C4-2B (cell line): ENCODE measurements at regions not wholly inside any gene's neighbourhood (a gene's known extent, or its start where the extent isn't known, plus 50 kb on each side); places are given as distances from the start of the nearest gene placed in this dataset.

Experiments used
- ZFX ChIP-seq: fragments of 450-650 bp; IDR thresholded peaks from 2 replicates; pipeline ENCODE4 v1.6.1; 2017
- TF ChIP-seq, protein P1 (sequence below): fragments of 450-650 bp; conservative IDR thresholded peaks from 2 replicates; pipeline ENCODE4 v1.5.1; 2017; ENCODE audit warnings: mild to moderate bottlenecking

DNA sequence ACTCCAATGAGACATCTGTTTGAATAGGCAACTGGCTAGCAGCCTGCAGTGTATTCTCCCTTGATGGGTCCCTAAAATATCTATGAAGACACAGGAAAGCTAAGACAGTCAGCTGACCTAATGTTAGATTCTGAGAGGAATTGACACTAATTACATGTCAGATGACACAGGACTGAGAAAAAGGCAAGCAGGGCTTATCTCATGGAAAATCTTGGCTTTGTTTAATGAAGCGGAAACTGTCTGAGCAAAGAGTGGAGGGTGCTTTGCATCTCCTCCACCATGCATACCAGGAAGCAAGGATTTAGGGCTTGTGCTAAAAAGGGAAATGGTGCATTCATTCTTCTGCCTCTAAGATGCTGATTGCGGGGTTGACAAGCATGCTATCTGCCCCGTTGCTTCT, 135.5 kb upstream of the GLI3 start:
- TF ChIP-seq, protein P1, sequence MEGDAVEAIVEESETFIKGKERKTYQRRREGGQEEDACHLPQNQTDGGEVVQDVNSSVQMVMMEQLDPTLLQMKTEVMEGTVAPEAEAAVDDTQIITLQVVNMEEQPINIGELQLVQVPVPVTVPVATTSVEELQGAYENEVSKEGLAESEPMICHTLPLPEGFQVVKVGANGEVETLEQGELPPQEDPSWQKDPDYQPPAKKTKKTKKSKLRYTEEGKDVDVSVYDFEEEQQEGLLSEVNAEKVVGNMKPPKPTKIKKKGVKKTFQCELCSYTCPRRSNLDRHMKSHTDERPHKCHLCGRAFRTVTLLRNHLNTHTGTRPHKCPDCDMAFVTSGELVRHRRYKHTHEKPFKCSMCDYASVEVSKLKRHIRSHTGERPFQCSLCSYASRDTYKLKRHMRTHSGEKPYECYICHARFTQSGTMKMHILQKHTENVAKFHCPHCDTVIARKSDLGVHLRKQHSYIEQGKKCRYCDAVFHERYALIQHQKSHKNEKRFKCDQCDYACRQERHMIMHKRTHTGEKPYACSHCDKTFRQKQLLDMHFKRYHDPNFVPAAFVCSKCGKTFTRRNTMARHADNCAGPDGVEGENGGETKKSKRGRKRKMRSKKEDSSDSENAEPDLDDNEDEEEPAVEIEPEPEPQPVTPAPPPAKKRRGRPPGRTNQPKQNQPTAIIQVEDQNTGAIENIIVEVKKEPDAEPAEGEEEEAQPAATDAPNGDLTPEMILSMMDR = no peak
- TF ChIP-seq ZFX = no peak
